GM18861 (cell line): ENCODE measurements at regions not wholly inside any gene's neighbourhood (a gene's known extent, or its start where the extent isn't known, plus 50 kb on each side); places are given as distances from the start of the nearest gene placed in this dataset.

Experiments
- ATAC-seq: cut with Tn5 transposase; IDR thresholded peaks from one replicate; pipeline ENCODE4 v1.9.1; 2021; ENCODE audit not compliant: unreplicated experiment

- ATAC-seq = no peak
These were observed 58.5 kb upstream of the EXOC6 start for GRCh38 chr10:92789786-92790185.

- ATAC-seq = no peak
These were observed 57.9 kb upstream of the EXOC6 start for GRCh38 chr10:92790440-92790839.

DNA sequence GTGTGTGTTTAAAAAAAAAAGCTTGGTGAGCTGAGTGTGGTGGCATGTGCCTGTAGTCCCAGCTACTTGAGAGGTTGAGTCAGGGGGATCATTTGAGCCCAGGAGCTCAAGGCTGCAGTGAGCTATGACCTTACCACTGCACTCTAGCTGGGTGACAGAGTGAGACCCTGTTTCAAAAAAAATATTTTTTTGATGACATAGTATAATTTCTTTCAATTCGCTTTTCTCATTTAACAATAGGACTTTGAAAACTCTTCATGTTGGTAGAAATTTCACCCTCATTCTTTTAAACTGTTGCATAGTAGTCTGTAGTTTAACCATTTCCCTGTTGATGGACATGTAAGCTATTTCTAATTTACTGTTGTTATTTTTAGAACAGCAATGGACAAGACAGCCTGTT is 55.7 kb upstream of the EXOC6 start:
- no peak for ATAC-seq
